GM12872 (cell line): ENCODE measurements at regions not wholly inside any gene's neighbourhood (a gene's known extent, or its start where the extent isn't known, plus 50 kb on each side); places are given as distances from the start of the nearest gene placed in this dataset.
A peak's percentile ranks its signal among the peaks of the same experiment; 100 is the strongest.

Source experiments
- CTCF ChIP-seq: IDR thresholded peaks from 3 replicates; pipeline ENCODE4 v1.5.1; 2011; ENCODE audit warnings: low read depth, mild to moderate bottlenecking, low read length, moderate library complexity; ENCODE audit not compliant: insufficient read depth

DNA sequence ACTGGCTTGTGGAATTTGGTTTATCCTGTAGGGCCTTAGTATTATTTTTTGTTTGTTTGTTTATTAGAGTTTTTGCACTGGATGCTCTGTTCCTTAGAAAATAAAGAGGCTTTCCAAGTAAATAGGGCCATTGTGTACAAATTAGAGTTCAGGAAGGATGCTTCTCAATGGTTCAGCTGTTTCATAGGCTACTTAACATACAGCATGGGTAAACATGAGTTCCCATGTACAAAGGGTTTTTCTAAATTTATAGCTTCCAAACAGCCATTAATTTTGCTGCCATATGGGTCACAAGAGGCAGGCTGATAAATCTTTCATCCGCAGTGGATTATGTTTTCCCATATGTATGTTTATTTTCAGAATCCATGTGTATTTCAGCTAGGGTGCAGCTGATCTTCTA lies 121.6 kb upstream of the WDR11 start:
- TF ChIP-seq CTCF = no peak

DNA sequence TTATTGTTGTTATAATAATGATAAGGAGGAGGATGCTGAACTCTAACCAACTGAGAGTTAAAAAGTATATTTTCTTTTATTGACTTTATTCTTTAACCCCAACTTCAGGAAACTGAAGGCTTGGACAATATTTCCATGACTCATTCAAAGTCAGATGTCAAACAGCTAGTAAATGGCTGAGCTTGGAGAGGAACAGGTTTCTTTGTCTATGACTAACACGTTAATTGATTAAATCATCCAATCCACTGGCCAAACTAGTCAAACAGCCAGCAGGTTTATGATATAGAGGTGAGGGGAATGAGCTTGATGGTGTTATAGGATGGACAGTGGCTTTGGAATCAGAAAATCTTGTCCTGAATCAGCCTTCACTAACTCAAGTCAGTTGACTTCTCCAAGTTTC lies 119.1 kb upstream of the WDR11 start:
- TF ChIP-seq CTCF = no peak

- TF ChIP-seq CTCF = no peak
Observed at GRCh38 chr10:120732643-120733313, 118.4 kb upstream of the WDR11 start.

DNA sequence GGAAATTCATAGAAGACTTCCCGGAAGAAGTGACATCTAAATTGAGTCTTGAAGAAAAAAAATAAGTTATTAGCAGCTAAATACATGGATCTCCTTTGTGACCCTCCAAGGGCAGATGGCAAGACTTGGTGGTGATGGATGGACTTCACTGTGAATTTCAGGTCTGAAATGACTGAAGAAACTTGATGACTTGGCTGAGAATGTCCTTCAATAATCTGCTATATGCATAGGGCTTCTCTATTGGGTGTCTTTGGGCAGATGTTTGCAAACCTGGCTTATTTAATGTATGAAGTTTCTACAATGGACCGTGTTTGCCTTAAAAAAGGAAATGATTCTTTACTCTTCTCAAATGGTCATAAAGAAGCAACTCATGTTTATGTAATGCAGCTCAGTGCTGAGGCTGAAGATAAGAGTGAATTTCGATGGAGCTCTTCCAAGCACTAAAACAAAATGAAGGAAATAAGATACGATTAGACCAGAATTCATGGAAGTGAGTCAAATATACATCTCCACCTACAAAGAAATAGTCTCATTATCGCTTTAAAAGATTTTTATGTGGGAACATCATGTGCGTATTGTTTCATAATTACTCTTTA lies 116.6 kb upstream of the WDR11 start:
- no peak for TF ChIP-seq CTCF

DNA sequence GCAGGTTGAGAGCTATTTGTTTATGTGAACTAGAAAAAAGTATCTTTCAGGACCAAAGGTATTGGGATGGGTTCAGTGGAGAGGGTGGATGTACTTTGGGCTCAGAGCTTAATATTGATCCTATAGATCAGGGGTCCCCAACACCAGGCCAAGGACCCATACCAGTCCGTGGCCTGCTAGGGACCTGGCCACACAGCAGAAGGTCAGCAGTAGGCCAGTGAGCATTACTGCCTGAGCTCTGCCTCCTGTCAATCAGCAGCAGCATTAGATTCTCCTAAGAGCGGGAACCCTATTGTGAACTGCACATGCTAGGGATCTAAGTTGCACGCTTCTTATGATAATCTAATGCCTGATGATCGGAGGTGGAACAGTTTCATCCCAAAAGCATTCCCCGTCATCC lies 115.8 kb upstream of the WDR11 start:
- no peak for TF ChIP-seq CTCF

GRCh38 chr10:120735773-120736371 lies 115.3 kb upstream of the WDR11 start:
- TF ChIP-seq CTCF = peak; percentile 62; the same call in 2 of the 3 replicates

DNA sequence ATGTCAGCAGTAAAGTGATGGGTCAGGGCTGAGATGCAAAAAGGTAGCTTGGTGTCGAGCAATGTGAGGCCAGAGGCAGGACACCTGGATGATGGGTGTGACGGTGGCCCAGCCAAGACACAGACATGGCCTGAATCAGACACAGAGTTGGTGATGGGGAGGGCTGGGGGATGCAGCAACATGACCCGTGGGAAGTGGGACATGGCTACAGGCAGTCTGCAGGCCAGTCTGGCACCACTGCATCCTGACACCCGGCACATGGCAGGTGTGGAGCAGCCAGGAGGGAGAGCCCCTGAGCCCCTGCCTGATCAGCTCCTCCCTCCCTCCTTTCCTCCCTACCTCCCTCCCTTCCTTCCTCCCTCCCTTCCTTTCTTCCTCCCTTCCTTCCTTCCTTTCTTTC lies 114.8 kb upstream of the WDR11 start:
- TF ChIP-seq CTCF = no peak
